Activated CD8-positive, alpha-beta T cell treated with anti-CD3 and anti-CD28 coated beads for 36 hours (primary cell): ENCODE measurements at regions not wholly inside any gene's neighbourhood (a gene's known extent, or its start where the extent isn't known, plus 50 kb on each side); places are given as distances from the start of the nearest gene placed in this dataset.

ENCODE experiments used
- ATAC-seq: fragments of 200-7000 bp; cut with Tn5 transposase; one replicate; pipeline ENCODE4 v1.10.0; 2021; ENCODE audit warnings: mild to moderate bottlenecking, moderate library complexity
- CTCF ChIA-PET: fragments of 350-600 bp; sonication (Branson Sonifier 250); formaldehyde crosslinking; loops from one replicate; lab custom pipeline; 2021; ENCODE audit warnings: antibody characterized with exemption; lab: Charles Lee
- POLR2A ChIA-PET: fragments of 350-600 bp; sonication (Branson Sonifier 250); formaldehyde crosslinking; loops from one replicate; lab custom pipeline; 2021; ENCODE audit warnings: antibody characterized with exemption; lab: Charles Lee
- DNase-seq: peaks from one replicate; pipeline ENCODE4 v3.0.0-alpha.2; 2020
- H3K27ac Mint-ChIP-seq: one replicate; pipeline ENCODE4 v1.8.0; 2021; ENCODE audit warnings: mild to moderate bottlenecking, mixed read lengths
- H3K27me3 Mint-ChIP-seq: one replicate; pipeline ENCODE4 v1.8.0; 2021; ENCODE audit warnings: mixed read lengths
- H3K36me3 Mint-ChIP-seq: one replicate; pipeline ENCODE4 v1.8.0; 2021; ENCODE audit warnings: low read depth, mixed read lengths
- H3K4me1 Mint-ChIP-seq: one replicate; pipeline ENCODE4 v1.8.0; 2021; ENCODE audit warnings: low read depth, mixed read lengths
- H3K4me3 Mint-ChIP-seq: one replicate; pipeline ENCODE4 v1.8.0; 2021; ENCODE audit warnings: mild to moderate bottlenecking, moderate library complexity, mixed read lengths
- H3K9me3 Mint-ChIP-seq: one replicate; pipeline ENCODE4 v1.8.0; 2021; ENCODE audit warnings: mixed read lengths
- intact Hi-C: fragments of 100-400 bp; cut with micrococcal nuclease; formaldehyde crosslinking; loops from one replicate; pipeline ENCODE4 v1.10.0; 2022
- TF ChIP-seq, protein P1 (sequence below): fragments of 200-600 bp; IDR thresholded peaks from one replicate; pipeline ENCODE4 v1.8.0; 2022; ENCODE audit warnings: antibody characterized with exemption, mild to moderate bottlenecking

GRCh38 chr5:90301248-90301647 lies 108.3 kb downstream of the CETN3 start:
- intact Hi-C loops: no loop called here
- peaks cover under 1% of the 10 kb centered on the region for H3K27me3 Mint-ChIP-seq
- H3K4me1 Mint-ChIP-seq: no peaks in the 10 kb centered on the region
- ATAC-seq (no peak), DNase-seq (no peak)
- no peaks in the 10 kb centered on the region for H3K36me3 Mint-ChIP-seq
- no peaks in the 10 kb centered on the region for H3K9me3 Mint-ChIP-seq
- CTCF ChIA-PET: no interaction called here
- TF ChIP-seq, protein P1, sequence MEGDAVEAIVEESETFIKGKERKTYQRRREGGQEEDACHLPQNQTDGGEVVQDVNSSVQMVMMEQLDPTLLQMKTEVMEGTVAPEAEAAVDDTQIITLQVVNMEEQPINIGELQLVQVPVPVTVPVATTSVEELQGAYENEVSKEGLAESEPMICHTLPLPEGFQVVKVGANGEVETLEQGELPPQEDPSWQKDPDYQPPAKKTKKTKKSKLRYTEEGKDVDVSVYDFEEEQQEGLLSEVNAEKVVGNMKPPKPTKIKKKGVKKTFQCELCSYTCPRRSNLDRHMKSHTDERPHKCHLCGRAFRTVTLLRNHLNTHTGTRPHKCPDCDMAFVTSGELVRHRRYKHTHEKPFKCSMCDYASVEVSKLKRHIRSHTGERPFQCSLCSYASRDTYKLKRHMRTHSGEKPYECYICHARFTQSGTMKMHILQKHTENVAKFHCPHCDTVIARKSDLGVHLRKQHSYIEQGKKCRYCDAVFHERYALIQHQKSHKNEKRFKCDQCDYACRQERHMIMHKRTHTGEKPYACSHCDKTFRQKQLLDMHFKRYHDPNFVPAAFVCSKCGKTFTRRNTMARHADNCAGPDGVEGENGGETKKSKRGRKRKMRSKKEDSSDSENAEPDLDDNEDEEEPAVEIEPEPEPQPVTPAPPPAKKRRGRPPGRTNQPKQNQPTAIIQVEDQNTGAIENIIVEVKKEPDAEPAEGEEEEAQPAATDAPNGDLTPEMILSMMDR: no peak
- no peak overlapping the region for H3K4me3 Mint-ChIP-seq
- H3K27ac Mint-ChIP-seq: no peak overlapping the region
- POLR2A ChIA-PET: no interaction called here

DNA sequence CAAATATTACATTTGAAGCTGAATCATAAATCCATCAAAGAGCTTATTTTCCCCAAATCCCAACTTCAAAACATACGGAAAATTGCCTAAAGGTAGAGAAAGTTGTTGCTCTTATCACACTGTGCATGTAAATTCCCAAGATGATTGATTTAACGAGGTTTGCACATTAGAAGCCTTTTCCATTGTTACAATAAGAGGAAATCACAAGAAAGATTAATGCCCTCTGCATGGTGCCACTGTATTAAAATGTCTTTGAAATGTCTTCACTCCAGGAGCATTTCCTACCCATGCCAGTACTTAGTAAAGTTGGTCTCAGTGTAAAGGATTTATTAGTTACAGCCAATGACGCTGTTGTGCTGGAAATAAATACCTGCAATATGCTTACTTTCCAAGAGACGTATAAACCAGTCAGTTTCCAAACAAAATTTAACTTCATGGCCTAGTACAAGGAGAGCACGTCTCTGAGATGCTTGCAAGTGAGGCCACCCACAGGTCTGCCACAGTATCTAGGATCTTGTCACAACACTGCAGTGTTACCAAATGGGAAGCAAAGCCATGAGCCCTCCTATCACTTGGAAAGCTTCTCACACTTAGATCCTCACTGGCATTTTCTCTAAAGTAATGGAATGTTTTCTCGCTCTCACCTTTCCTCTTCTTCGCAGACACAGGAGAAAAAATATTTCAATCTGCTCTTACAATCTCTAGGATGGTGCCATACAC lies 112.4 kb downstream of the CETN3 start:
- Mint-ChIP-seq H3K36me3 (no peaks in the 10 kb centered on the region), H3K27me3 (peaks cover 12% of the 10 kb centered on the region), H3K9me3 (no peaks in the 10 kb centered on the region), H3K27ac (no peak overlapping the region), H3K4me1 (no peaks in the 10 kb centered on the region), H3K4me3 (no peak overlapping the region)
- TF ChIP-seq, protein P1: no peak
- intact Hi-C loops: no loop called here
- ATAC-seq (no peak), DNase-seq (no peak)
- ChIA-PET CTCF (interaction anchor here (1.8 kb wide), 1 partner anchor 32 kb away, joined by 3 read pairs; no protein-coding TSS in a partner anchor), POLR2A (no interaction called here)

DNA sequence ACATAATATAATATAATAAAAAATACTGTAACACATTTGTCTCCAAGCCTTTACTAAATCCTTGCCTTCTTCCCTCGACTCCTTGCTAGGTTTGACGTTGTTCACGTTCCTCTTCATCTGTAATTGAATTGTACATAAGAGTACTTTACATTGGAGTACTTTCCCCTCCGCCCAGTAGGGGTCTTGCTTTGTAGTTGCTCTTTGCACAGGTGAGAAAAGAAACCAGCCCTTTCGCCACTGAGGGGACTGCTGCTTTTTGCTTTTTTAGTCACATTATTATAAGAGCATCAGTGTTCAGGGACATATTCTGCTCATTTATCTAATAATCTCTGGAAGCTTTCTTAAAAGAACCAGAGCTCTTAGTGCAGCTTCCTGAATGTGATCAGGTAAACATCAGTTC lies 115.0 kb downstream of the CETN3 start:
- Mint-ChIP-seq H3K27me3 (peaks cover 13% of the 10 kb centered on the region), H3K4me3 (no peak overlapping the region)
- intact Hi-C loops: no loop called here

GRCh38 chr5:90293931-90294330 lies 115.6 kb downstream of the CETN3 start:
- TF ChIP-seq, protein P1: no peak
- Mint-ChIP-seq H3K9me3 (no peaks in the 10 kb centered on the region), H3K36me3 (no peaks in the 10 kb centered on the region), H3K4me1 (no peaks in the 10 kb centered on the region), H3K27ac (no peak overlapping the region), H3K27me3 (peaks cover 13% of the 10 kb centered on the region), H3K4me3 (no peak overlapping the region)
- no peak for ATAC-seq
- ChIA-PET CTCF (no interaction called here), POLR2A (no interaction called here)
- intact Hi-C loops: no loop called here
- DNase-seq: no peak

More for the DNA sequence above, 115.0 kb downstream of the CETN3 start:
- ATAC-seq (no peak), DNase-seq (no peak)
- Mint-ChIP-seq H3K4me1 (no peaks in the 10 kb centered on the region), H3K27ac (no peak overlapping the region), H3K36me3 (no peaks in the 10 kb centered on the region), H3K9me3 (no peaks in the 10 kb centered on the region)
- ChIA-PET CTCF (no interaction called here), POLR2A (no interaction called here)
- TF ChIP-seq, protein P1: no peak

DNA sequence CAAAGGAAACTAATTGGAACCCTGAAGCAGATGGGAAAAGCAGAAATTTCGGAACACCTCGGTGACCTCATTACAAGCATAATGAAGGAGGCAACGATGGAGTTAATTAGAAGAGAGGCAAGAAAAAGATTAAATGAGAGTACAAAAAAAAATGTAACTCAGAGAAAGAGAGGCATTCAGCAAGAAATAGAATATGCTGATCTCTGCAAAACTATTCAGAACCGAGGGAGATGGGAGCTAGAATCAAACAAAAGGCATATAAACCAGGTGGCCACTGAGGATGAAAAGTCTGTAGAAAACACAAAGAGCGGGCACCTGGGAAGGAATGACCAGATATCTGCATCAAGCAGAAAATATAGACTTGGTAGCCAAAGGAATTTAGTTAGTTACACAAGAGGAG lies 118.9 kb downstream of the CETN3 start:
- H3K4me1 Mint-ChIP-seq: no peaks in the 10 kb centered on the region
- TF ChIP-seq, protein P1: no peak
- no peaks in the 10 kb centered on the region for H3K36me3 Mint-ChIP-seq
- CTCF ChIA-PET: interaction anchor here (1.3 to 2.1 kb wide), 2 partner anchors 25 to 27 kb away, joined by 4 to 6 read pairs; no protein-coding TSS in a partner anchor
- DNase-seq: no peak
- ATAC-seq: no peak
- POLR2A ChIA-PET: no interaction called here
- H3K27me3 Mint-ChIP-seq: peaks cover 10% of the 10 kb centered on the region
- H3K27ac Mint-ChIP-seq: no peak overlapping the region
- no peaks in the 10 kb centered on the region for H3K9me3 Mint-ChIP-seq
- H3K4me3 Mint-ChIP-seq: no peak overlapping the region
- intact Hi-C loops: no loop called here
